GM13977 (cell line): ENCODE measurements at regions not wholly inside any gene's neighbourhood (a gene's known extent, or its start where the extent isn't known, plus 50 kb on each side); places are given as distances from the start of the nearest gene placed in this dataset.

Experiments used
- DNase-seq: peaks from one replicate; pipeline ENCODE4 v3.0.0; 2012; ENCODE audit warnings: low spot score
- in situ Hi-C: fragments of 300-500 bp; cut with MboI; formaldehyde crosslinking; loops from one replicate; pipeline ENCODE4 v1.12.0; 2022; ENCODE audit warnings: low sequenced_read_pairs, low pct_unique_long_range_greater_than_20kb, mixed read lengths, inconsistent platforms; ENCODE audit not compliant: unreplicated experiment
- TF ChIP-seq, protein P1 (sequence below): IDR thresholded peaks from 2 replicates; pipeline ENCODE4 v1.5.1; 2012; ENCODE audit warnings: mild to moderate bottlenecking, control low read depth; ENCODE audit not compliant: insufficient read depth; ENCODE audit errors: extremely low read depth, missing control alignments

DNA sequence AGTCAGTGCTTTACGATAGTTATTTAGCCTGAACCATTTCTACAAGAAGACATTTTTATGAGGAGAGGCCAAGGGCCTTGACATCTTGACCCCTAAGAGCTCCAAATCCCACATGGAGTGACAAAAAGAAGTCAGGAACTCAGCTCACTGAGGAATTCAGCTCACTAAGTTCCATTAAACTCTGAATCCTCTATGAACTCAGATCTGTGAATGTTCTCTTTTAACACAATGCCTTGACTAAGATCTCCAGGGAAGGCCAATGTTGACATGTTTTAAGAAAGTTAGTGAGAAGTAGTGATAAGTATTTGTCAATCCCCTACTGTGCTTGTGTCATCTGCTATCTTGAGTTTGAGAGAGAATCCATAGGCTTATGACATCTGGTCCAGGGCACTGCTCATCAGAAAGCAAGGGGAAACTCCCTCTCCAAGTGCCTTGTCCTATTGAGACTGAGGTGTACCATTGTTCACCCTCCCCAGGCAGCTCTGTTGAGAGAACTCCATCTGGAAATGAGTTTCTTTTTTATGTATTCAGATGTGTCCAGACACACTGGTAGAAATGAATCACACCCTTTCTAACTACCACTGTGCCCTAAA is 68.7 kb upstream of the PCDH19 start:
- in situ Hi-C loops, result no loop called here
- TF ChIP-seq, protein P1, sequence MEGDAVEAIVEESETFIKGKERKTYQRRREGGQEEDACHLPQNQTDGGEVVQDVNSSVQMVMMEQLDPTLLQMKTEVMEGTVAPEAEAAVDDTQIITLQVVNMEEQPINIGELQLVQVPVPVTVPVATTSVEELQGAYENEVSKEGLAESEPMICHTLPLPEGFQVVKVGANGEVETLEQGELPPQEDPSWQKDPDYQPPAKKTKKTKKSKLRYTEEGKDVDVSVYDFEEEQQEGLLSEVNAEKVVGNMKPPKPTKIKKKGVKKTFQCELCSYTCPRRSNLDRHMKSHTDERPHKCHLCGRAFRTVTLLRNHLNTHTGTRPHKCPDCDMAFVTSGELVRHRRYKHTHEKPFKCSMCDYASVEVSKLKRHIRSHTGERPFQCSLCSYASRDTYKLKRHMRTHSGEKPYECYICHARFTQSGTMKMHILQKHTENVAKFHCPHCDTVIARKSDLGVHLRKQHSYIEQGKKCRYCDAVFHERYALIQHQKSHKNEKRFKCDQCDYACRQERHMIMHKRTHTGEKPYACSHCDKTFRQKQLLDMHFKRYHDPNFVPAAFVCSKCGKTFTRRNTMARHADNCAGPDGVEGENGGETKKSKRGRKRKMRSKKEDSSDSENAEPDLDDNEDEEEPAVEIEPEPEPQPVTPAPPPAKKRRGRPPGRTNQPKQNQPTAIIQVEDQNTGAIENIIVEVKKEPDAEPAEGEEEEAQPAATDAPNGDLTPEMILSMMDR, result no peak
- no peak for DNase-seq

DNA sequence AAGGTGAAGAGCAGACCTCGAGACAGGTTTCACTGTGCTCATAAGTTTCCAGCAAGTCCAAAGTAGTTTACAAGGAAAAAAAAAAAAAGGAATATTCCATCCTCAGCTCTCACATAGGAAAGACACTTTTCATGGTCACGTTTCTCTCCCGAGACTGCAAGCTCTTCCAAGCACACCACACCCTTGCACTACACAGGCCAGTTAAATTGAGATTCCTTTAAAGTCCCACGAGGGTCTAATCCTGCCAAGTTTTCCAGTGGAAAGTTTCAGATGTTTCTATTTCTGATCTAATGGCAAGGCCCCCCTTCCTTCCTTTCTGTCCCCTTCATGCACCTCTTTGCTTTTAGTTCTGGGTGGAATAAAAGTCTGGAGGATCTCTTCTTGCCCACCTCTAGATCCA is 67.9 kb upstream of the PCDH19 start:
- TF ChIP-seq, protein P1, result no peak
- DNase-seq, result no peak
- in situ Hi-C loops, result no loop called here

DNA sequence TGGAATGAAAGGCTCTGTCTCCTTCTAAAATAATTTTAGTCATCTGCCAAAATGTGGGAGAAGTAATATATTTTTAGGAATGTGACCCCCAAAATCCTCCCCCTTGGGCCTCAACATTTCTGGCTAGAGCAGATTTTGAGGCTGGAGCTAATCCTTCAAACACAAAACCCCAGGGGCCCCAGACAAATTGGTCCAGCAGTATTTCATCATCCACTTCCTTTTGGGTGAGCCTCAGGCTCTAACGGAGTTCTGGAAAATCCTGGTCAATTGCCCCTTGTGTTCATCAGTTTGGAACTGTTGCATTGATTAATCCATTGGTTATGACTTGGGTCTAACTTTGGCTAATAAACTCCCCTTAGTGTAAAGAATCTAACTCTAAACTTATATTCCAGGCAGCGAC is 67.4 kb upstream of the PCDH19 start:
- TF ChIP-seq, protein P1, result no peak
- no peak for DNase-seq
- in situ Hi-C loops, result no loop called here
